GM23338 (cell line): ENCODE measurements at regions not wholly inside any gene's neighbourhood (a gene's known extent, or its start where the extent isn't known, plus 50 kb on each side); places are given as distances from the start of the nearest gene placed in this dataset.

ENCODE experiments used
- ATAC-seq: fragments of 200-7000 bp; cut with Tn5 transposase; 3 replicates; pipeline ENCODE4 v1.9.1; 2020
- DNase-seq: peaks from one replicate; pipeline ENCODE4 v3.0.0-alpha.2; 2015; ENCODE audit warnings: low spot score
- H2AFZ ChIP-seq: fragments of 200-600 bp; sonication (generic); 2 replicates; pipeline ENCODE4 v1.8.0; 2016; ENCODE audit warnings: antibody characterized with exemption, mild to moderate bottlenecking, moderate library complexity
- H3F3A ChIP-seq: fragments of 200-600 bp; sonication (generic); replicated peaks from 2 replicates; pipeline ENCODE4 v1.8.0; 2017; ENCODE audit warnings: antibody characterized with exemption, mixed run types, low read depth
- H3K27ac ChIP-seq: fragments of 200-600 bp; sonication (generic); 2 replicates; pipeline ENCODE4 v1.6.1; 2016; ENCODE audit warnings: low read depth
- H3K27me3 ChIP-seq: fragments of 200-600 bp; sonication (generic); 2 replicates; pipeline ENCODE4 v1.8.0; 2016; ENCODE audit warnings: mild to moderate bottlenecking, mixed run types, moderate library complexity; ENCODE audit not compliant: insufficient read depth
- H3K36me3 ChIP-seq: fragments of 200-600 bp; sonication (generic); 2 replicates; pipeline ENCODE4 v1.8.0; 2016; ENCODE audit warnings: mild to moderate bottlenecking; ENCODE audit not compliant: insufficient read depth
- H3K4me1 ChIP-seq: fragments of 200-600 bp; sonication (generic); 2 replicates; pipeline ENCODE4 v1.8.0; 2016; ENCODE audit warnings: mild to moderate bottlenecking, moderate library complexity; ENCODE audit not compliant: insufficient read depth
- H3K4me2 ChIP-seq: fragments of 200-600 bp; sonication (generic); 2 replicates; pipeline ENCODE4 v1.7.1; 2017; ENCODE audit warnings: mixed run types
- H3K4me3 ChIP-seq: fragments of 200-600 bp; sonication (generic); 2 replicates; pipeline ENCODE4 v1.6.1; 2016; ENCODE audit warnings: mixed run types
- H3K79me2 ChIP-seq: fragments of 200-600 bp; sonication (generic); replicated peaks from 2 replicates; pipeline ENCODE4 v1.8.0; 2017; ENCODE audit warnings: mild to moderate bottlenecking; ENCODE audit not compliant: insufficient read depth
- H3K9me2 ChIP-seq: fragments of 200-600 bp; sonication (generic); 2 replicates; pipeline ENCODE4 v1.8.0; 2017; ENCODE audit not compliant: insufficient read depth
- H4K20me1 ChIP-seq: fragments of 200-600 bp; sonication (generic); replicated peaks from 2 replicates; pipeline ENCODE4 v1.8.0; 2017; ENCODE audit warnings: mild to moderate bottlenecking; ENCODE audit not compliant: insufficient read depth
- H3K27ac Mint-ChIP-seq: 2 replicates; pipeline ENCODE4 v1.8.0; 2020; ENCODE audit warnings: inconsistent platforms, mild to moderate bottlenecking, moderate library complexity, mixed read lengths
- H3K27me3 Mint-ChIP-seq: 3 replicates; pipeline ENCODE4 v1.8.0; 2022; ENCODE audit warnings: low read depth, mild to moderate bottlenecking, moderate library complexity, mixed read lengths, inconsistent platforms; ENCODE audit not compliant: insufficient read depth, poor library complexity
- H3K36me3 Mint-ChIP-seq: 3 replicates; pipeline ENCODE4 v1.8.0; 2021; ENCODE audit warnings: low read depth, mild to moderate bottlenecking, inconsistent platforms, moderate library complexity, mixed read lengths
- H3K4me1 Mint-ChIP-seq: 3 replicates; pipeline ENCODE4 v1.8.0; 2020; ENCODE audit warnings: mild to moderate bottlenecking, inconsistent platforms, mixed read lengths
- H3K4me3 Mint-ChIP-seq: 3 replicates; pipeline ENCODE4 v1.8.0; 2021; ENCODE audit warnings: moderate library complexity, mild to moderate bottlenecking, inconsistent platforms, mixed read lengths
- H3K9me3 Mint-ChIP-seq: 3 replicates; pipeline ENCODE4 v1.8.0; 2020; ENCODE audit warnings: moderate library complexity, mild to moderate bottlenecking, inconsistent platforms, mixed read lengths
- CREB1 ChIP-seq: fragments of 250-450 bp; sonication (Bioruptor Pico); IDR thresholded peaks from 2 replicates; pipeline ENCODE4 v1.5.0; 2020; ENCODE audit warnings: low read depth, mild to moderate bottlenecking, moderate library complexity
- CTCF ChIP-seq, 2 experiments: fragments of 200-600 bp in 1 of 2; sonication (generic) in 1 of 2; conservative IDR thresholded peaks; 2 replicates each; pipeline versions ENCODE4 v1.5.1 to v1.6.1; 2016 to 2017; ENCODE audit warnings: antibody characterized with exemption in 2 of 2, low read depth in 2 of 2, mild to moderate bottlenecking in 2 of 2, moderate library complexity in 1 of 2
- ETS1 ChIP-seq: IDR thresholded peaks from 2 replicates; pipeline ENCODE4 v1.6.1; 2016; ENCODE audit warnings: antibody characterized with exemption
- EZH2 ChIP-seq: fragments of 200-600 bp; sonication (generic); IDR thresholded peaks from one replicate; pipeline ENCODE4 v1.8.0; 2017; ENCODE audit warnings: antibody characterized with exemption, mild to moderate bottlenecking, low read depth; ENCODE audit not compliant: unreplicated experiment
- EZH2phosphoT487 ChIP-seq: fragments of 200-600 bp; sonication (generic); IDR thresholded peaks from one replicate; pipeline ENCODE4 v1.8.1; 2018; ENCODE audit warnings: antibody characterized with exemption; ENCODE audit not compliant: unreplicated experiment
- JUNB ChIP-seq: IDR thresholded peaks from one replicate; pipeline ENCODE4 v1.6.1; 2016; ENCODE audit warnings: antibody characterized with exemption; ENCODE audit not compliant: unreplicated experiment
- NANOG ChIP-seq: IDR thresholded peaks from 2 replicates; pipeline ENCODE4 v1.6.1; 2016; ENCODE audit warnings: antibody characterized with exemption, borderline replicate concordance
- POLR2AphosphoS5 ChIP-seq: IDR thresholded peaks from 2 replicates; pipeline ENCODE4 v1.6.1; 2016; ENCODE audit warnings: antibody characterized with exemption, low read depth
- REST ChIP-seq: IDR thresholded peaks from one replicate; pipeline ENCODE4 v1.6.1; 2018; ENCODE audit warnings: antibody characterized with exemption; ENCODE audit not compliant: unreplicated experiment
- STAT1 ChIP-seq: IDR thresholded peaks from one replicate; pipeline ENCODE4 v1.6.1; 2016; ENCODE audit warnings: antibody characterized with exemption; ENCODE audit not compliant: unreplicated experiment
- ZNF114 ChIP-seq: fragments of 250-450 bp; sonication (Bioruptor Pico); IDR thresholded peaks from 2 replicates; pipeline ENCODE4 v1.5.0; 2020; ENCODE audit warnings: mild to moderate bottlenecking, moderate library complexity
- ZNF331 ChIP-seq: fragments of 250-450 bp; sonication (Bioruptor Pico); IDR thresholded peaks from 2 replicates; pipeline ENCODE4 v1.5.0; 2020; ENCODE audit warnings: low read depth, mild to moderate bottlenecking, moderate library complexity
- ZNF462 ChIP-seq: fragments of 250-450 bp; sonication (Bioruptor Pico); IDR thresholded peaks from 2 replicates; pipeline ENCODE4 v1.5.0; 2020; ENCODE audit warnings: mild to moderate bottlenecking, moderate library complexity

- Mint-ChIP-seq H3K4me1 (peaks cover 16% of the 10 kb centered on the region), H3K27me3 (peaks cover 12% of the 10 kb centered on the region), H3K9me3 (peaks cover 11% of the 10 kb centered on the region), H3K27ac (no peak overlapping the region; the same call in 1 of the 2 replicates), H3K36me3 (peaks cover 9% of the 10 kb centered on the region), H3K4me3 (no peak overlapping the region)
- no peaks in the 10 kb centered on the region for H3K27me3 ChIP-seq
- no peak overlapping the region for H3K27ac ChIP-seq
- H3K4me1 ChIP-seq = 0 out of 2 replicates have a peak, but pooled peaks cover 5% of the 10 kb centered on the region
- no peak for TF ChIP-seq JUNB
- no peak for TF ChIP-seq ZNF462 (CRISPR knock-in tag)
- TF ChIP-seq ETS1 = no peak
- no peak for TF ChIP-seq NANOG
- TF ChIP-seq EZH2 = no peak
- no peak for TF ChIP-seq CTCF (conservative IDR thresholded peaks at IDR 0.05; ENCODE audit: low read depth in 2 of 2)
- TF ChIP-seq ZNF114 (CRISPR knock-in tag) = no peak
- no peak for TF ChIP-seq EZH2phosphoT487
- no peak for TF ChIP-seq STAT1
- no peak for TF ChIP-seq POLR2AphosphoS5
- TF ChIP-seq CREB1 (CRISPR knock-in tag) = no peak
- TF ChIP-seq ZNF331 (CRISPR knock-in tag) = no peak
- no peak for TF ChIP-seq REST
- H3K36me3 ChIP-seq = no peaks in the 10 kb centered on the region
- H3K9me2 ChIP-seq = no peaks in the 10 kb centered on the region
- H3K79me2 ChIP-seq = no peaks in the 10 kb centered on the region
- ATAC-seq (no peak), DNase-seq (no peak)
- H4K20me1 ChIP-seq = no peaks in the 10 kb centered on the region
- no peak overlapping the region for H3K4me3 ChIP-seq
- H3F3A ChIP-seq = no peaks in the 10 kb centered on the region
- H2AFZ ChIP-seq = no peak overlapping the region
- H3K4me2 ChIP-seq = no peak overlapping the region
These were observed 84.8 kb upstream of the TNRC6C start for GRCh38 chr17:77873500-77874302.
